Ishikawa (cell line): ENCODE measurements at regions not wholly inside any gene's neighbourhood (a gene's known extent, or its start where the extent isn't known, plus 50 kb on each side); places are given as distances from the start of the nearest gene placed in this dataset.

Source experiments
- CREB1 ChIP-seq: IDR thresholded peaks from 2 replicates; pipeline ENCODE4 v1.6.1; 2012; ENCODE audit warnings: low read depth
- EGR1 ChIP-seq: IDR thresholded peaks from 2 replicates; pipeline ENCODE4 v1.6.1; 2012
- EP300 ChIP-seq: IDR thresholded peaks from 2 replicates; pipeline ENCODE4 v1.6.1; 2012; ENCODE audit warnings: borderline replicate concordance
- NFIC ChIP-seq: IDR thresholded peaks from 2 replicates; pipeline ENCODE4 v1.6.1; 2012
- RAD21 ChIP-seq: IDR thresholded peaks from 2 replicates; pipeline ENCODE4 v1.6.1; 2012; ENCODE audit warnings: low read depth
- TEAD4 ChIP-seq: IDR thresholded peaks from 2 replicates; pipeline ENCODE4 v1.6.1; 2012
- ZBTB7A ChIP-seq: IDR thresholded peaks from 2 replicates; pipeline ENCODE4 v1.6.1; 2012; ENCODE audit warnings: low read depth
- TF ChIP-seq, protein P1 (sequence below): IDR thresholded peaks from 2 replicates; pipeline ENCODE4 v1.6.1; 2012; ENCODE audit warnings: low read depth, mild to moderate bottlenecking
- TF ChIP-seq, protein P2 (sequence below): IDR thresholded peaks from 2 replicates; pipeline ENCODE4 v1.6.1; 2012

DNA sequence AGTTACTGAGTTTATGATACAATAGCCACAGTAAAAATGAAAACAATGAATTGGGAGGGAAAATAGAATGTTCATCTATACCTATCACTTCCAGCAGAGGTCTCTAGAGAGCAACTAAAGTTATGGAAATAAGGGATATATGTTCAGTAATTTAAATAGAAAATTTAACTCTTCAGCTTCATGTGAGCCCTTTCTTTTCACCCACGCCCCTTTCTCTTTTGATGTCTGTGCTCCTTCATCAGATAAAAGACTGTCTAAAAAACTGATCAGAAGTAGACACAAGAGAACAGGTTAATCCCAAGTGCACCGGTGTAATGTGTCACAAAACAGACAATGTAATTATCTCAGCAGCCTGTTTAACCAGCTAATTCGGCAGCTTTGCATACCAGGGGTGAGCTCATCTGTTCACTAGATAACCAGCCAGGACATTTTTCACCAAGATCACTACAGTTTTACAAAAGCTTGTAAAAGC is 238.5 kb upstream of the ERBB4 start:
- TF ChIP-seq CREB1, result no peak
- peak; percentile 61 for TF ChIP-seq RAD21
- TF ChIP-seq, protein P1, sequence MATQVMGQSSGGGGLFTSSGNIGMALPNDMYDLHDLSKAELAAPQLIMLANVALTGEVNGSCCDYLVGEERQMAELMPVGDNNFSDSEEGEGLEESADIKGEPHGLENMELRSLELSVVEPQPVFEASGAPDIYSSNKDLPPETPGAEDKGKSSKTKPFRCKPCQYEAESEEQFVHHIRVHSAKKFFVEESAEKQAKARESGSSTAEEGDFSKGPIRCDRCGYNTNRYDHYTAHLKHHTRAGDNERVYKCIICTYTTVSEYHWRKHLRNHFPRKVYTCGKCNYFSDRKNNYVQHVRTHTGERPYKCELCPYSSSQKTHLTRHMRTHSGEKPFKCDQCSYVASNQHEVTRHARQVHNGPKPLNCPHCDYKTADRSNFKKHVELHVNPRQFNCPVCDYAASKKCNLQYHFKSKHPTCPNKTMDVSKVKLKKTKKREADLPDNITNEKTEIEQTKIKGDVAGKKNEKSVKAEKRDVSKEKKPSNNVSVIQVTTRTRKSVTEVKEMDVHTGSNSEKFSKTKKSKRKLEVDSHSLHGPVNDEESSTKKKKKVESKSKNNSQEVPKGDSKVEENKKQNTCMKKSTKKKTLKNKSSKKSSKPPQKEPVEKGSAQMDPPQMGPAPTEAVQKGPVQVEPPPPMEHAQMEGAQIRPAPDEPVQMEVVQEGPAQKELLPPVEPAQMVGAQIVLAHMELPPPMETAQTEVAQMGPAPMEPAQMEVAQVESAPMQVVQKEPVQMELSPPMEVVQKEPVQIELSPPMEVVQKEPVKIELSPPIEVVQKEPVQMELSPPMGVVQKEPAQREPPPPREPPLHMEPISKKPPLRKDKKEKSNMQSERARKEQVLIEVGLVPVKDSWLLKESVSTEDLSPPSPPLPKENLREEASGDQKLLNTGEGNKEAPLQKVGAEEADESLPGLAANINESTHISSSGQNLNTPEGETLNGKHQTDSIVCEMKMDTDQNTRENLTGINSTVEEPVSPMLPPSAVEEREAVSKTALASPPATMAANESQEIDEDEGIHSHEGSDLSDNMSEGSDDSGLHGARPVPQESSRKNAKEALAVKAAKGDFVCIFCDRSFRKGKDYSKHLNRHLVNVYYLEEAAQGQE, result no peak
- TF ChIP-seq, protein P2, sequence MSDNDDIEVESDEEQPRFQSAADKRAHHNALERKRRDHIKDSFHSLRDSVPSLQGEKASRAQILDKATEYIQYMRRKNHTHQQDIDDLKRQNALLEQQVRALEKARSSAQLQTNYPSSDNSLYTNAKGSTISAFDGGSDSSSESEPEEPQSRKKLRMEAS, result no peak
- no peak for TF ChIP-seq EP300
- no peak for TF ChIP-seq NFIC
- TF ChIP-seq EGR1, result no peak
- peak; percentile 55 for TF ChIP-seq TEAD4
- no peak for TF ChIP-seq ZBTB7A
